Tibial nerve (tissue), 3 donors: ENCODE measurements at regions not wholly inside any gene's neighbourhood (a gene's known extent, or its start where the extent isn't known, plus 50 kb on each side); places are given as distances from the start of the nearest gene placed in this dataset.

ENCODE experiments used
- POLR2A ChIP-seq, 2 donors: fragments of 450-650 bp; IDR thresholded peaks; one replicate each; pipeline ENCODE4 v1.6.1; 2017; ENCODE audit warnings: antibody characterized with exemption in 2 of 2, mild to moderate bottlenecking in 2 of 2, moderate library complexity in 2 of 2
- TF ChIP-seq, protein P1 (sequence below), 5 experiments: fragments of 200-600 bp in 3 of 5; fragments of 450-650 bp in 2 of 5; sonication (generic) in 3 of 5; IDR thresholded peaks; one replicate each; pipeline ENCODE4 v1.5.1; 2016 to 2019; ENCODE audit warnings: antibody characterized with exemption in 5 of 5, mild to moderate bottlenecking in 3 of 5, moderate library complexity in 2 of 5

DNA sequence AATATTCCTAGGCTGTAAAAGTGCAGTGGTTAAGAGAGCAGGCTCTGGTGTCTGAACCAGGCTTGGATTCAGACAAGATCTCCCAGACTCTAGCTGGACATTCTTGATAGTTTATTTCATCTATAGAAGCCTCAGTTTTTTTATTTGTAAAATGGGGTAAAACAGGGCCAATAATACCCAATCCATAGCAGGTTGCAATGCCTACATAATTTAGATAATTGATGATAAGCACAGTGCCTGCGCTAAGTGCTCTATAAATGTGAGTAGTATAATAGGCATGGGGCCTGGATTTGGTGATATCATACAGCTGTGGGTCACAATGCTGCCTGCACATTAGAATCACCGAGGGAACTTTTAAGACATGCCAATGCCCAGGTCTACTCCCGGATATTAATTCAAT, 603.5 kb downstream of the ISL1 start:
- TF ChIP-seq, protein P1, sequence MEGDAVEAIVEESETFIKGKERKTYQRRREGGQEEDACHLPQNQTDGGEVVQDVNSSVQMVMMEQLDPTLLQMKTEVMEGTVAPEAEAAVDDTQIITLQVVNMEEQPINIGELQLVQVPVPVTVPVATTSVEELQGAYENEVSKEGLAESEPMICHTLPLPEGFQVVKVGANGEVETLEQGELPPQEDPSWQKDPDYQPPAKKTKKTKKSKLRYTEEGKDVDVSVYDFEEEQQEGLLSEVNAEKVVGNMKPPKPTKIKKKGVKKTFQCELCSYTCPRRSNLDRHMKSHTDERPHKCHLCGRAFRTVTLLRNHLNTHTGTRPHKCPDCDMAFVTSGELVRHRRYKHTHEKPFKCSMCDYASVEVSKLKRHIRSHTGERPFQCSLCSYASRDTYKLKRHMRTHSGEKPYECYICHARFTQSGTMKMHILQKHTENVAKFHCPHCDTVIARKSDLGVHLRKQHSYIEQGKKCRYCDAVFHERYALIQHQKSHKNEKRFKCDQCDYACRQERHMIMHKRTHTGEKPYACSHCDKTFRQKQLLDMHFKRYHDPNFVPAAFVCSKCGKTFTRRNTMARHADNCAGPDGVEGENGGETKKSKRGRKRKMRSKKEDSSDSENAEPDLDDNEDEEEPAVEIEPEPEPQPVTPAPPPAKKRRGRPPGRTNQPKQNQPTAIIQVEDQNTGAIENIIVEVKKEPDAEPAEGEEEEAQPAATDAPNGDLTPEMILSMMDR (IDR thresholded peaks at IDR 0.05) = no peak
- no peak for TF ChIP-seq POLR2A (IDR thresholded peaks at IDR 0.05)
